Right lung (tissue), 2 donors: ENCODE measurements at regions not wholly inside any gene's neighbourhood (a gene's known extent, or its start where the extent isn't known, plus 50 kb on each side); places are given as distances from the start of the nearest gene placed in this dataset.
"Not testable (repeated sequence)": the region's sequence is repeated elsewhere in the genome, so short reads cannot be mapped to it uniquely, and the experiment has no call there.

ENCODE experiments used
- DNase-seq, 2 donors: peaks; one replicate each; pipeline ENCODE4 v3.0.0-alpha.2; 2013

DNA sequence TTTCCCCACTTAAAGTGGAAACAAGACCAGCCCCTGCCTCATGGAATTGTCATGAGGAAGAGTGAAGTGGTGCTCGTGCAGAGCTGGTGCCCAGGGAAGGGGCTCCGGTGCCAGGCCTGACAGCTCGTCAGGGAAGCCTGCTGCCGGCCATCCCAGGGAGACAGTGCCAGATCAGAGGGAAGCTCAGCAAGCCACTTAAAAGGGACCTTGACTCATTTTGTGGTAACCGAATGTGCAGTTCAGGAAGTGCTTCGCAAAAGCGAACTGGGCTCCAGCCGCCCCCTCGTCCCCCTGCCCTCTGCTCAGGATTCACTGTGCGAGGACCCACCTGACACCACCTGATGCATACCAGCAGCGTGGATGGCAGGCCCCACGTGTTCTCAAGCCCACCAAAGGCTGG is 209.6 kb upstream of the PLGLB2 start:
- DNase-seq, result not testable (repeated sequence)

DNA sequence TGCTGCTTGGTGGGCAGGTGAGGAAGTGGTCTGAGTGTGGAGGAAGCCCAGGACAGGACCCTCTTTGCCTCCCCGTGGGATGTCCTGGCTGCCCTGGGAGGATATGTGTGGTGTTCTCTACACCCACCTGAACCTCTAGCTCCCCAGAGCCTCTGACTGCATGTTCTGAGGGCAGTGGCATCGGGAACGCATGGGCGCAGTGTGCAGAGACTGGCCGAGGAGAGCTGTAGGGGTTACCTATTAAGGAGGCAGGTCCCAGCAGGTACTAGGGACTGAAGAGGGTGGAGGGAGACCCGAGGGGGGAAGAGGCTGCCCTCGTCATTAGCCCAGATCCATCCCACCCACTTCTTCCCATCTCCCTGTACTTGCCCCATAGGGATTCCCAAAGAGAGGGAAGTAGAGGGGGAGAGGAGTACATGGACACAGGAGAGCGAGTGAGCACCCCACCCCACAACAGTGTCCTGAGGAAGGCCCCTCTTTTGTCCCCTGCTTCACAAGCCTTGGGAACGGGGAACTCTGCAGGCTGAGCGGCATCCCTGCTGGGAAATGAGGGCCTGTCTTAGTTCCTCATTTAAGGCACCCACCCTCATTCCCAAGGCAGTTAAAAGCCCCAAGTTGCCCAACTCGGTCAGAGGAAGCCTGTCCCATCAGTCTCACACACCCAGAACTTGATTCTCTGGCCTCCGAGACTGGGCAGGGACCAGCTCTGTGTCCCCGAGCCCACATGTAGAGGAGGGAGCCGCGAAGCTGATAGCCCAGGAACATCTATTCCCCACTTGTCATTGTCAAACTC is 208.5 kb upstream of the PLGLB2 start:
- DNase-seq, result not testable (repeated sequence)

DNA sequence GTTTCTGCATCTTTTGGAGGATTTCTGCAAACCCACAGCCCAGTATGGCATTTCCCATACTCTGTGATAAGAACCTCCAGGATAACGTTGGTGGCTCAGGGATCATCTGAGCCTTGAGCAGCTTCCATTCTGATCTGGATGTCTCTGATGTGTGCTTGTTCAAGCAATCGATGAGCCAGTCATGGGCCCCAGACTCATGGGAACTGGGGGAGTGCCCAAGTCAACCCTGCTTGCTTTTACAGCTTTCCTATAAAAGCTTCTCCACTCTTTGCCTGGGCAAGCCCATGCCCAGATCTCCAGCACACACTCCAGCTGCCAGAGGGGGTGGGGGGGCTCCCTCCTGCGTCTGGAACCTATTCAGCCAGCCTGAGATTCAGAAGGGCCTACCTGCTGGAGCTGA is 207.6 kb upstream of the PLGLB2 start:
- DNase-seq, result not testable (repeated sequence)

DNA sequence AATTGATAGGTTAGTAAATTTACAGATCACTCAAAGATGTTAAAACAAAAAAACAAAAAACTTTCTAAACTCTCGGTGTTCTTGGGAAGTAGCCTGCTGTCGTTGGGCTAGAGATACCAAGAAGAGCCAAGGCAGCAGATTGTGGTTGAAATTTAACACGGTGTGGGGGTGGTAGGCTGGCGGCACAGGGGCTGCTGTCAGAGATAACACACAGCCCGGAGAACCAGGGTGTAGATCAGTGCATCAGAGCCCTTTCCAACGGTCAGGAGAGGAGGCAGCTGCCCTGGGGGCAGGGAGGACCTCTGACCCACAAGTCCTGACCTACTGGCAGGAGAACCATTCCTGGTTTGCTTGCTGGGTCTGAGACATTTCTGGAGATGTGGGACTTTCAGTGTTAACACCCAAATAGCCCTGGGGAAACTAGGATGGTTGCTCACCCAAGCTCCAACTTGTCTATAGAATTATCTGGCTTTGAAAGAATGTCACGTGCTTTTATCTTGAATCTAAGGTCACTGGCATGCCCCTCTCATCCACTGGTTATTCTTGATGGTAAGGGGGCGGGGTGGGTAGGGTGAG is 205.2 kb upstream of the PLGLB2 start:
- DNase-seq, result not testable (repeated sequence)

DNA sequence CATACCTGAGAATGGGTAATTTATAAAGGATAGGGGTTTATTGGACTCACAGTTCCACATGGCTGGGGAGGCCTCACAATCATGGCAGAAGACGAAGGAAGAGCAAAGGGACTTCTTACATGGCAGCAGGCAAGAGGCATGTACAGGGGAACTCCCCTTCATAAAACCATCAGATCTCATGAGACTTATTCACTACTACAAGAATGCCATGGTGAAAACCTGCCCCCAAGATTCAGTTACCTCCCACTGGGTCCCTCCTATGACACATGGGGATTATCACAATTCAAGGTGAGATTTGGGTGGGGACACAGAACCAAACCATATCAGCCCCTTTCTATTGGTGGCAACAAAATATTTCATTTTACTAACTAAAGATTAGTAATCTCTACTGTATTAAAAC is 204.1 kb upstream of the PLGLB2 start:
- DNase-seq, result not testable (repeated sequence)

DNA sequence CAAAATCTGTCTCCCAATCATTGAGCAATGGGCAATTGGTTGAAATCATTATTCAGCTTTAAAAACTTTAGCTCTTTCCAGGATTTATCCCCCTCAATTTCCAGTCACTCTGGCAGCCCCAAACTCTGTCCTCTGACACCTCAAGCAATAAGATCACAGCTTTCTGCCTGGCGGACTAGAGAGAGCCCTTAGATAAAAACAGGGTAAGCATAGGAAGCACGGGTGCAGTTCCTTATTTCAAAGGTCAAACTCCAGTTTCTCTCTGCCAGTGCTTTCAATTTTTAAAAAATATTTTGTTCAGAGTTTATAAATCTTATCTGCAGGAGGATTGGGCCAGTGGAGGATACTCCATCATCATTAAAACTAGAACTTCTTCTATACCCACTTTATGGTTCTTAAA is 200.8 kb upstream of the PLGLB2 start:
- not testable (repeated sequence) for DNase-seq

DNA sequence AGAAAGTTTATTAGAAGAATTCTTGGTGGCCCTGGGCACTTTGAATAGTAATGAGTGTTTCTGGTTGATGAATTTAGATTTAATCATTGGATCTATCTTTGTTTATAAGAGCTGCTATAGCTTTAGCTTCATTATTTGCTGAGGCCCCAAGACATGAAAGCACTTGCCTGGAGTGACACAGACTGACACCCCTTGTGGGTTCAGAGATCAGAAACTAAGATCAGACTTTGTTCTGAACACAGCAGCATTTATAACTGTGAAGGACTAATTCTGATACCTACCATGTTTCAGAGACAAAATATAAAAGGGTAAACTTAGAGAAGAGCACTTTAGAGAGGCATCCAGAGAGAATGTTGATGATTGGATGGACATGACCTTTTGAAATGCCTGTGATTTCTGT is 199.9 kb upstream of the PLGLB2 start:
- not testable (repeated sequence) for DNase-seq

DNA sequence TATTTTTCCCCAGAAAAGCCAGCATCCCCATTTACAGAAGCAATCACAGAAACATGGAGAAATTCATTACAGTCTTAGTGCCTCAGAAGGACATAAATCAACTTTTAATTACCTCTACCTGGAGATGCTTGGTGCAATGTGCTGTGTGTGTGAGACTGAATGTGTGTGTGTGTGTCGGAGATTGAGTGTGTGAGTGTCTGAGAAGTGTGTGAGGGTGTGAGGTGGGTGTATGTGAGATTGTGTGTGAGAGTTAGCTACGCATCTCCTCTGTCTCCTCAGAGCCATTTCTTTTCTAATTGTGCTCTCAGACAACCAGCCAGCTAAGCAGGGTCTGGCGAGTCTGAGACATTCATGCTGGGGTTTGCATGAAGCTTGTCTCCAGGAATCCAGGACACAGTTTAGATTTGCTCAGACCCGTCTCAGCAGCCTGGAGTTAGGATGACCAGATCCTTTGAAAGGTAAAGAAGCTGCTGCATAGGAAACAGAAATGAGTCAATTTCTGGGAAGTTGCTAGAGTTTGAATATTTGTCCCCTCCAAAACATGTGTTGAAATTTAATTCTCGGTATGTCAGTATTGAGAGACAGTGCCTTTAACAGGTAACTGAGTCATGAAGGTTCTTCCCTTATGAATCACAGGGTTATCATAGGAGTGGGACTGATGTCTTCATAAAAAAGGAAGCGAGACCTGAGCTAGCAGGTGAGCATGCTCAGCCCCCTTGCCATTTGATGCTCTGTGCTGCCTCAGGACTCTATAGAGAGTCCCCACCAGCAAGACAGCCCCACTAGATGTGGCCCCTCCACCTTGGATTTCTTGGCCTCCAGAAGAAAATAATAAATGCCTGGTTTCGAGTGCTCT is 199.0 kb upstream of the PLGLB2 start:
- not testable (repeated sequence) for DNase-seq

DNA sequence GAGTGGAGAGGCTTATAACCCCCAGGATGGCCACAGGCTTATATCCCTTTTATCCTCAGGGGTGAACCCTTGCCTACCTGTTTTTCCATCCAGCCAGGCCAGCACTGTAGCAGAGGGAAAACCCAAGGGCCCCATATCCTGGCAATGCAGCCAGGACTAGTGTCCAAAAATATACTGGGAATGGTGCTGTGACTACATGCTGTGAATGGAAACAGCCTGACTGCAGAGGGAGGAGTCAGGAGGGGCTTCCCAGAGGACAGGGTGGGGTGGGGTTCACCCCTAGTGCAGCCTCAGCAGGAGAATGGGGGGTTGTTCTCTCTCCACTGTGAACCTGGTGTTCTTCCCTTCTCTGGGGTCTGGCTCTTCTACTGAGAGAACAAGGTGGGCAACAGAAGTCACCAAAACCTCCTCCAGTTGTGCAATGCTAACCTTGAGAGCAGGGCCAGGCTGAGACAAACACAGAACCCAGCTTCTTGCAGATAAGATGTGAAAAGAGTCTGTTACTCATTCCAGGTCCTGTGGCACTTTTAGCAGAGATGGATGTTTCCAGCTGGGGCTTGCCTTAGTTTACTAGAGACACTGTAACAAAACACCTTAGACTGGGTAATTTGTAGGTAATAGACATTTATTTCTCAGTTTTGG is 198.2 kb upstream of the PLGLB2 start:
- not testable (repeated sequence) for DNase-seq

DNA sequence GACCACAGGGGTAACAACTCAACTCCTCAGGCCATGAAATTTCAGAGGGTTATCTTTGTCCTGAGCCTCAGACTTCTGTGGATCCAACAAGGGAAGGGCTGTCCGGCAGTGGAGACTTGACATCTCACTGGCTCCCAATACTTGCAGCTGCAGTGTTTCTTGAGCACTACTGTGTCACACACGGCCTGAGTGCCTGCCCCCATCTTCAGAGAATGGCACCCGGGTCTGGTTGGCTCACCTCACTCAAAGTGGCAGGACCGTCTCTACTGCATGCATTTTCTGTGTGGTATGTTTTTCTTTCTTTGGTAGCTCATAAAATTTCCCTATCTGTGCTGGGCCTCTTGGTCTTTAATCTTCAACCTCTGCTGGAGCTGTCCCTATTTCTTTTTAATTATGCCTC is 193.2 kb upstream of the PLGLB2 start:
- not testable (repeated sequence) for DNase-seq

DNA sequence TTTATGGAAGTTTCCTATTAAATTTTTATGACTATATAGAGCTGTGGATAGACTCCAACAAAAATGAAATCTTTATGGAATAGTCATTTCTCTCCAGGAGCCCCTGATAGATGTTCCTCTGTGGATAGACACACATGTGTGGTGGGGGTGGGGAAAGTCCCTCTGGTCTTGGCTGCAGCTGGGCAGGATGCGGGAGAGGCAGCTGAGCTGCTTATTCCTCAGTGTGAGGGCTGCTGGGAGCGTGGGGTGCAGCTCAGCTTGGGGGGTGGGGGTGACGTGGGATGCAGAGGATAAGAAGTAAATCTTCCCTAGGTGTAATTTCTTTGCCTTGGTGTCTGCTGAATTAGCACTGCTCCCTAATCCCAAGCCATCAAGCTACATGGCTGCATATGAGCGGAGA is 192.8 kb upstream of the PLGLB2 start:
- not testable (repeated sequence) for DNase-seq

DNA sequence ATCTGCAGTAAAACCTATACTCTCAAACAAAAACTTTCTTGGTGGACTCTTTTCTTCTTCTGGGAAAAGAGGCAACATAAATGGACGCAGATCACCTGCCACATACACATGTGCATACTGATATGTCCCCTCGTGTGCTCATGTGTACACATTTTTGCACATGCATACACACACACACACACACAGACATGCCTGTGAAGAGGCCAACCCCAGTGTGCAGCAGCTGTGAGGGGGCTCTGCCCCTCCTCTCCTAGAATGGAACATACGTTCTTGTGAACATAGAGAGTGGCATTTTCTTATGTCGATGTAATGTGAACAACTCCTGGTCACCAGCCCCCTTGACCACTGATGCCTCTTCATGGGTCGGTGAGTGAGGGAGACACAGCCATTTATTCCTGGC is 188.9 kb upstream of the PLGLB2 start:
- not testable (repeated sequence) for DNase-seq

DNA sequence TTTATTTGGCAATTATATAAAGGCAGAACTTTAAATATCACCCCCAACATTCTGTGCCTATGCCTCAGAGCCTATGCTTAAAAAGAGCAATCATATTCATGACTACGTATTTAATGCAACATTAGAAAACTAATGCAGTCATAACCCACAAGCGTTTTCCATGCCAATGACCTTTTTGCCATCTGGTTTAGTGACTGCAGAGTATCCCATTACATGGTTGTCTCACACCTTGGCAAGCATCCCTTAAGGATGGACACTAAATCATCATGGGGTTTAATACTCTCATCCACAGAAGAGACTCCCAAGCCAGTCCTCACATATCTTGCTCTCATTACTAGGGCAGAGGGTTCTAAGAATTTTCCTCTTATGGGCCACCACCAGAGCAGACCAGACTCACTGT is 188.2 kb upstream of the PLGLB2 start:
- not testable (repeated sequence) for DNase-seq

DNA sequence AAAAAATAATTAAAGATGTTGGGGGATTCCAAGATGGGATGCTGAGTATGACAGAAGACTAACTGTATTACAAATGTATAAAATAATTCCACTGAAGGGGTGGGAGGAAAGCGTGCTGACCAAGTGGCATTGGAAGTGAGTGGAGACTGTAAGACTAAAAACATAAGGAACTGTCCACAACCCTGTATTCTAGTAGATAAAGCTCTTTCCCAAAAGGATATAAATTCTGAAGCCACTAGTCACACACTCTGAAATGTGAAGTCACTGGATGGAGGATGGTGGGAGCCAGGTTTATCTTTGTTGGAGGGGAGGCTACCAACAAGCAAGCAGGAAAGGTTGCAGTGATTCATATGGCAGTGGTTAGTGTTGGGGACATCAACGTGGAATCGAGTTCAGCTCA is 182.8 kb upstream of the PLGLB2 start:
- DNase-seq, result not testable (repeated sequence)

DNA sequence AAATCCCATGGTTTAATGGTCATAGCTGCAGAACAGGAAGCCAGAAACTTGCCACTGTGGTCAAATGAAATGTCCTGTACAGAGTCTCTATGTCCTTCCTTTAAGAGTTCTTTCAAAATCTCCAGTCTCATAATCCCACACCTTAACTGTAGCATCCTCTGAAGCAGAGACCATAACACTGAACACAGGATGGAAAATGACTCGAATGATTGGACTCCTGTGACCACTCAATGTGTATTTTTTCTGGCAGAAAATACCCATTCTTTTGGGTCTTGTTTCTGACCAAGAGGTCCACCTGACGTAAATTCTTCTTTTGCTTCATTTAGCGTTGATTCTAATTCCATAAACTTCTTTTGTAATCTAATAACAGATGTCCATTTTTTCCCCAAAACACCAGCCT is 181.4 kb upstream of the PLGLB2 start:
- not testable (repeated sequence) for DNase-seq

DNA sequence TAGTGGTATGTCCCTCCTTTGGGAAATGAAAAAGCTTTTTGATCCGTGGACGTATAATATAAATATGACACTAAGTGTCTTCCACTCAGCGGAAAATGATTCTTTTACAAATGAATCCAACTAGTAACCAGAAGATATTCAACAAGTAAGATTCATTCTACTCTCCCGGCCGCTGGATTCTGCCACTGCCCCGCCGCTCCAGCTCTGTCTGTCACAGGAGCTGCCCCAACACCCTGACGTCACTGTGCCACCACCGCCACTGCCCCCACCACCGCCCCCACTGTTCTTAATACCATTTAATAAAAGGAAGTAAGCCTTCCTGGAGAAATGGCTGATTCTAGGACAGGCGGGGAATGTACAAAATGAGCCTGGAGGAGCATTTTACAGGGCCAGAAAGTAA is 180.8 kb upstream of the PLGLB2 start:
- DNase-seq, result not testable (repeated sequence)

DNA sequence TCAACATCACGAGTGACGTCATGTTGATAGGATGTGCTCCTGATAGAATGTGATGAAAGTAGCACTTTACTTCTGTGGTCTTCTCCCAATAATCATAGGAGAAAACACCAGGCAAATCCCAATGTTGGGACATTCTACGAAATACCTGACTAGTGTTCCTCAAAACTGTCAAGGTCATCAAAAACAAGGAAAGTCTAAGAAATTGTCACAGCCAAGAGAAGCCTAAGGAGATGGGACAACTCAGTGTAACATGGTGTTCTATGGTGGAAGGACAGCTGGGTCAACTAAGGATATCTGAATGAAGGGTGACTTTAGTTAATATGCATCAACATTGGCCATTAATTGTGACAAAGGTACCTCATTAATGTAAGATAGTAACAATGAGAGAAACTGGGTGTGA is 180.0 kb upstream of the PLGLB2 start:
- not testable (repeated sequence) for DNase-seq

DNA sequence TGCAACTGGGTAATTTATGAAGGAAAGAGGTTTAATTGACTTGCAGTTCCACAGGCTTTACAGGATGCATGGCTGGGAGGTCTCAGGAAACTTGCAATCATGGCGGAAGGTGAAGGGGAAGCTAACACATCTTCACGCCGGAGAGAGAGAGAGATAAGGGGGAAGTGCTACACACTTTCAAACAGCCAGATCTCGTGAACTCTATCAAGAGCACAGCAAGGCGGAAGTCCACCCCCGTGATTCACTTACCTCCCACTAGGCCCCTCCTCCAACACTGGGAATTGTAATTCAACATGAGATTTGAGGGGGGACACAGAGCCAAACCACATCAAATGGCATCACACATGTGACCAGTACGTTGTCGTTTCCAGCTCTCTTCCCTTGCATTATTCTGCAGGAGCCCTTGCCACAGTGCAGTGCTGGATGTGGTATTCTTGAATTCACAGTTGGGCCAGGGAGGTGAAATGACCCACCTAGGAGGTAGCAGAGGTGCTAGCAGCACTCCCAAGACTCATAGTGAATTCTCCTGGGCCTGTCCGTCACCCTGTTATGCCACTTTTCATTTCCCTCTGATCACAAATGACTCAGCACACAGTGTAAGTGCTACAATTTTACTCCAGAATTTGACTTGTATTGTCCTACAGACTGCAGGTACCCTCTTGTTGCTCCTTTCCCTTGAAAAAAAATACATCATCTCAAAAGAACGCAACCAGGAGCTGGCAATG is 179.2 kb upstream of the PLGLB2 start:
- DNase-seq, result not testable (repeated sequence)

DNA sequence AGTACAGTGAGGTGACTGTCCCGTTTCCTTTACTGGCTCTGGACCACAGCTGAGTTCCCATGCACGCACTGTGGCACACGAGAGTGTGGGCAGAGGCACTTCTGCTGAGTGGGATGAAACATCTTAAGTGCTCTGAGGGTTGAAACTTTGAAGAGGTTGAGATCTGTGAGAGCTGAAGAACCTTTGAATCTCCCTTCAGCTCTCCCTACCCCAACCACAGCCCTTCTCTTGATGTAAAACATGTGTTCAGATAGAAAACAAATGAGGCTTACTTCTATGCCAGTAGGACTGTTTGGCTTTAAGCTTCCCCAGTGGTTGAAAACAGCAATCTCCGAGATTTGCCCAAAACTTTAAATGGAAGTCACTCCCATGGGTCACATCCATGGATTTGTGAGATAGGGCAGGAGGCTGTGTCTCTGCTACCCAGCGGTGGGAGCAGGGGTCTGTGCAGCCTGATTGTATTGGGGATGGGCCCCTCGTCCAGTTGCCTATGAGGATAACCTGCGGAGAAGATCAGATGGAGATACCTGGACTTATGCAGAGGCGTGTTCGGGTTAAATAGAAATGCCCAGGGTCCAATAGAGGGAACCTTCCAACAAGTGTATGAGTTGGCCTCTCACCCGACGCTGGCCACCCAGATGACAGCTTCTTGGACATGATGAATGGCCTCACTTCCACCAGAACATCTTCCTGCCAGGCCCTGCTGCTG is 178.0 kb upstream of the PLGLB2 start:
- DNase-seq, result not testable (repeated sequence)

DNA sequence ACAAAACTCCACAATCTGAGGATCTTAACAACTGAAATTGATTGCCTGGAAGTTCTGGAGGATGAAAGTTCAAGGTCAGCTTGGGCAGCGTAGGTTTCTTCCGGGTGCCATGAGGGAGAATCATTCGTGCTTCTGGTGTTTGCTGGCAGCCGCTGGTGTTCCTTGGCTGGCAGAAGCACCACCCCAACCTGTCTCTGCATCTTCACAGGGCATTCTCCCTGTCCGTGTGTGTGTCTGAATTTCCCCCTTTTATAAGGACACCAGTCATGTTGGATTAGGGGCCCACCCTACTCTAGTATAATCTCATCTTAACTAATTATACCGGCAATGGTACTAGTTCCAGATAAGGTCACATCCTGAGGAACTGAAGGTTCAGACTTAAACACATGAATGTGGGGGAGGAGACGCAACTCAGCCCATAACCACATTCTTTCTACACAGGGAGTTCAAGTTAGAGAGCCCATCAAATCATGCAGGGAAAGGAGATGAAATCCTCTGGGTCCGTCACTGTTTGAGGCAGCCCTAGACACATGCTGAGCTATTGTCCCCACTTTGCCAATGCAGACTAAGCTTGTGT is 175.9 kb upstream of the PLGLB2 start:
- DNase-seq, result not testable (repeated sequence)
